ENCODE measurements at regions not wholly inside any gene's neighbourhood (a gene's known extent, or its start where the extent isn't known, plus 50 kb on each side); places are given as distances from the start of the nearest gene placed in this dataset.

- no peak overlapping the region for H2AFZ ChIP-seq
- ChIA-PET CTCF (no interaction called here), POLR2A (ENCODE audit: unreplicated experiment) (no interaction called here)
- no peaks in the 10 kb centered on the region for H3K9me2 ChIP-seq (ENCODE audit: insufficient read depth)
- H3K4me2 ChIP-seq: no peak overlapping the region
- H3K27ac ChIP-seq: no peak overlapping the region
- no peaks in the 10 kb centered on the region for H3K36me3 ChIP-seq (ENCODE audit: low read depth)
- H4K20me1 ChIP-seq (ENCODE audit: insufficient read depth): no peaks in the 10 kb centered on the region
- no peak for DNase-seq
- H3K4me3 ChIP-seq: no peak overlapping the region
- intact Hi-C loops (cut with micrococcal nuclease; ENCODE audit: unreplicated experiment): no loop called here
- no peaks in the 10 kb centered on the region for H3K4me1 ChIP-seq (replicated peaks; ENCODE audit: insufficient read depth)
- H3K27me3 ChIP-seq (ENCODE audit: insufficient read depth, low read depth): peaks cover 41% of the 10 kb centered on the region
- no peaks in the 10 kb centered on the region for H3K79me2 ChIP-seq (ENCODE audit: low read depth)
- no TSS peak for BruUV-seq (replicated peaks)
- H3K9me3 ChIP-seq (ENCODE audit: insufficient read depth, low read depth): no peaks in the 10 kb centered on the region
- H3F3A ChIP-seq (ENCODE audit: insufficient read depth, low read depth): no peaks in the 10 kb centered on the region
- TF ChIP-seq CTCF (conservative IDR thresholded peaks at IDR 0.05) (no peak), EZH2 (IDR thresholded peaks at IDR 0.05; ENCODE audit: low read depth) (no peak)
Measured at GRCh38 chr10:78287618-78288017, 254.0 kb downstream of the RPS24 start.

GRCh38 chr10:78288663-78289062 lies 255.0 kb downstream of the RPS24 start:
- Histone ChIP-seq H3K27me3 (ENCODE audit: insufficient read depth, low read depth) (peaks cover 41% of the 10 kb centered on the region), H3F3A (ENCODE audit: insufficient read depth, low read depth) (no peaks in the 10 kb centered on the region), H4K20me1 (ENCODE audit: insufficient read depth) (no peaks in the 10 kb centered on the region), H3K4me2 (no peak overlapping the region), H3K4me3 (no peak overlapping the region), H3K4me1 (replicated peaks; ENCODE audit: insufficient read depth) (no peaks in the 10 kb centered on the region), H2AFZ (no peak overlapping the region), H3K27ac (no peak overlapping the region), H3K36me3 (ENCODE audit: low read depth) (no peaks in the 10 kb centered on the region), H3K79me2 (ENCODE audit: low read depth) (no peaks in the 10 kb centered on the region), H3K9me3 (ENCODE audit: insufficient read depth, low read depth) (no peaks in the 10 kb centered on the region), H3K9me2 (ENCODE audit: insufficient read depth) (no peaks in the 10 kb centered on the region)
- intact Hi-C loops (cut with micrococcal nuclease; ENCODE audit: unreplicated experiment): no loop called here
- DNase-seq: no peak
- ChIA-PET POLR2A (ENCODE audit: unreplicated experiment) (no interaction called here), CTCF (no interaction called here)
- no peak for TF ChIP-seq EZH2 (IDR thresholded peaks at IDR 0.05; ENCODE audit: low read depth)
- BruUV-seq (replicated peaks): no TSS peak

- ChIA-PET CTCF (no interaction called here), POLR2A (ENCODE audit: unreplicated experiment) (no interaction called here)
- Histone ChIP-seq H3K27me3 (ENCODE audit: insufficient read depth, low read depth) (peaks cover 41% of the 10 kb centered on the region), H3K9me3 (ENCODE audit: insufficient read depth, low read depth) (no peaks in the 10 kb centered on the region), H3K4me2 (no peak overlapping the region), H3K9me2 (ENCODE audit: insufficient read depth) (no peaks in the 10 kb centered on the region), H3K4me3 (no peak overlapping the region), H3K79me2 (ENCODE audit: low read depth) (no peaks in the 10 kb centered on the region), H3F3A (ENCODE audit: insufficient read depth, low read depth) (no peaks in the 10 kb centered on the region), H2AFZ (no peak overlapping the region), H4K20me1 (ENCODE audit: insufficient read depth) (no peaks in the 10 kb centered on the region), H3K36me3 (ENCODE audit: low read depth) (no peaks in the 10 kb centered on the region), H3K27ac (no peak overlapping the region), H3K4me1 (replicated peaks; ENCODE audit: insufficient read depth) (no peaks in the 10 kb centered on the region)
- TF ChIP-seq EZH2 (IDR thresholded peaks at IDR 0.05; ENCODE audit: low read depth) (no peak), CTCF (conservative IDR thresholded peaks at IDR 0.05) (no peak)
- no TSS peak for BruUV-seq (replicated peaks)
- DNase-seq: no peak
- intact Hi-C loops (cut with micrococcal nuclease; ENCODE audit: unreplicated experiment): no loop called here
Measured at GRCh38 chr10:78290131-78290750, 256.6 kb downstream of the RPS24 start.

GRCh38 chr10:78291722-78292121 lies 258.1 kb downstream of the RPS24 start:
- no peak overlapping the region for H3K4me3 ChIP-seq
- no TSS peak for BruUV-seq (replicated peaks)
- no peaks in the 10 kb centered on the region for H3K9me2 ChIP-seq (ENCODE audit: insufficient read depth)
- intact Hi-C loops (cut with micrococcal nuclease; ENCODE audit: unreplicated experiment): no loop called here
- DNase-seq: no peak
- no peaks in the 10 kb centered on the region for H4K20me1 ChIP-seq (ENCODE audit: insufficient read depth)
- no peaks in the 10 kb centered on the region for H3K79me2 ChIP-seq (ENCODE audit: low read depth)
- no peaks in the 10 kb centered on the region for H3K9me3 ChIP-seq (ENCODE audit: insufficient read depth, low read depth)
- ChIA-PET POLR2A (ENCODE audit: unreplicated experiment) (no interaction called here), CTCF (no interaction called here)
- no peak overlapping the region for H2AFZ ChIP-seq
- peaks cover 41% of the 10 kb centered on the region for H3K27me3 ChIP-seq (ENCODE audit: insufficient read depth, low read depth)
- no peak overlapping the region for H3K4me2 ChIP-seq
- H3K27ac ChIP-seq: no peak overlapping the region
- no peak for TF ChIP-seq EZH2 (IDR thresholded peaks at IDR 0.05; ENCODE audit: low read depth)
- TF ChIP-seq CTCF (conservative IDR thresholded peaks at IDR 0.05): no peak
- H3K4me1 ChIP-seq (replicated peaks; ENCODE audit: insufficient read depth): no peaks in the 10 kb centered on the region
- no peaks in the 10 kb centered on the region for H3K36me3 ChIP-seq (ENCODE audit: low read depth)
- H3F3A ChIP-seq (ENCODE audit: insufficient read depth, low read depth): no peaks in the 10 kb centered on the region

Data from PC-9 (cell line).